ENCODE measurements at regions not wholly inside any gene's neighbourhood (a gene's known extent, or its start where the extent isn't known, plus 50 kb on each side); places are given as distances from the start of the nearest gene placed in this dataset.

- ChIA-PET POLR2A (no interaction called here), CTCF (interaction anchor here (0.6 kb wide), 1 partner anchor 315 kb away, joined by 3 read pairs; no protein-coding TSS in a partner anchor)
- no peak for TF ChIP-seq CTCF (IDR thresholded peaks at IDR 0.05; ENCODE audit: control extremely low read depth, extremely low read depth, low read depth, missing control alignments)
- DNase-seq (ENCODE audit: extremely low spot score), result no peak
These were observed 94.6 kb upstream of the INPP4B start for GRCh38 chr4:142940425-142941330.

GRCh38 chr4:142944565-142944964, 98.5 kb upstream of the INPP4B start:
- CTCF ChIA-PET, result no interaction called here
- TF ChIP-seq CTCF (IDR thresholded peaks at IDR 0.05; ENCODE audit: control extremely low read depth, extremely low read depth, low read depth, missing control alignments), result no peak
- no peak for DNase-seq (ENCODE audit: extremely low spot score)
- POLR2A ChIA-PET, result no interaction called here

GRCh38 chr4:142952821-142953580, 106.9 kb upstream of the INPP4B start:
- no peak for TF ChIP-seq CTCF (IDR thresholded peaks at IDR 0.05; ENCODE audit: control extremely low read depth, extremely low read depth, low read depth, missing control alignments)
- ChIA-PET CTCF (interaction anchor here (1.5 kb wide), 1 partner anchor 73 kb away, joined by 3 read pairs; no protein-coding TSS in a partner anchor), POLR2A (no interaction called here)
- no peak for DNase-seq (ENCODE audit: extremely low spot score)

GRCh38 chr4:142954415-142954814, 108.3 kb upstream of the INPP4B start:
- POLR2A ChIA-PET, result no interaction called here
- CTCF ChIA-PET, result interaction anchor here (1.2 to 1.3 kb wide), 2 partner anchors 9 to 75 kb away, joined by 3 to 4 read pairs; no protein-coding TSS in a partner anchor
- TF ChIP-seq CTCF (IDR thresholded peaks at IDR 0.05; ENCODE audit: control extremely low read depth, extremely low read depth, low read depth, missing control alignments), result no peak

GRCh38 chr4:142955501-142955900, 109.4 kb upstream of the INPP4B start:
- POLR2A ChIA-PET, result no interaction called here
- TF ChIP-seq CTCF (IDR thresholded peaks at IDR 0.05; ENCODE audit: control extremely low read depth, extremely low read depth, low read depth, missing control alignments), result no peak
- no peak for DNase-seq (ENCODE audit: extremely low spot score)
- CTCF ChIA-PET, result interaction anchor here (1.2 to 1.3 kb wide), 2 partner anchors 10 to 76 kb away, joined by 3 to 4 read pairs; no protein-coding TSS in a partner anchor

More at GRCh38 chr4:142954415-142954814, 108.3 kb upstream of the INPP4B start:
- DNase-seq (ENCODE audit: extremely low spot score), result no peak

- no peak for DNase-seq (ENCODE audit: extremely low spot score)
- ChIA-PET POLR2A (no interaction called here), CTCF (no interaction called here)
- TF ChIP-seq CTCF (IDR thresholded peaks at IDR 0.05; ENCODE audit: control extremely low read depth, extremely low read depth, low read depth, missing control alignments), result no peak
These were observed 113.1 kb upstream of the INPP4B start for GRCh38 chr4:142959173-142959572.

Data from GM10248 (cell line).